H54 (cell line): ENCODE measurements at regions not wholly inside any gene's neighbourhood (a gene's known extent, or its start where the extent isn't known, plus 50 kb on each side); places are given as distances from the start of the nearest gene placed in this dataset.

ENCODE experiments used
- DNase-seq: peaks from one replicate; pipeline ENCODE4 v3.0.0; 2011; ENCODE audit warnings: low spot score, mixed read lengths; ENCODE audit not compliant: insufficient read length
- FAIRE-seq: peaks from 3 replicates; lab custom pipeline; 2011; peaks lifted over from hg19 to GRCh38; lab: Jason Lieb, UNC
- POLR2A ChIP-seq: IDR thresholded peaks from 2 replicates; pipeline ENCODE4 v1.6.1; 2011; ENCODE audit warnings: low read depth, mild to moderate bottlenecking, low read length

GRCh38 chr4:142940425-142941330, 94.6 kb upstream of the INPP4B start:
- TF ChIP-seq POLR2A = no peak
- DNase-seq (no peak), FAIRE-seq (no peak)

- DNase-seq (no peak), FAIRE-seq (no peak)
- no peak for TF ChIP-seq POLR2A
Measured at GRCh38 chr4:142944565-142944964, 98.5 kb upstream of the INPP4B start.

GRCh38 chr4:142952821-142953580, 106.9 kb upstream of the INPP4B start:
- no peak for TF ChIP-seq POLR2A

GRCh38 chr4:142954415-142954814, 108.3 kb upstream of the INPP4B start:
- no peak for FAIRE-seq
- no peak for TF ChIP-seq POLR2A
- no peak for DNase-seq

More at GRCh38 chr4:142952821-142953580, 106.9 kb upstream of the INPP4B start:
- no peak for FAIRE-seq
- no peak for DNase-seq

GRCh38 chr4:142955501-142955900, 109.4 kb upstream of the INPP4B start:
- FAIRE-seq (no peak), DNase-seq (no peak)
- TF ChIP-seq POLR2A = no peak

- no peak for TF ChIP-seq POLR2A
- FAIRE-seq = no peak
Measured at GRCh38 chr4:142959173-142959572, 113.1 kb upstream of the INPP4B start.

GRCh38 chr4:142960126-142960525, 114.0 kb upstream of the INPP4B start:
- no peak for DNase-seq
- FAIRE-seq = no peak
- TF ChIP-seq POLR2A = no peak

More at GRCh38 chr4:142959173-142959572, 113.1 kb upstream of the INPP4B start:
- no peak for DNase-seq

- no peak for FAIRE-seq
- no peak for TF ChIP-seq POLR2A
- DNase-seq = no peak
Measured at GRCh38 chr4:142960867-142961644, 115.0 kb upstream of the INPP4B start.

GRCh38 chr4:142961866-142962265, 115.8 kb upstream of the INPP4B start:
- no peak for FAIRE-seq
- TF ChIP-seq POLR2A = no peak

GRCh38 chr4:142974328-142974727, 128.2 kb upstream of the INPP4B start:
- no peak for FAIRE-seq
- no peak for TF ChIP-seq POLR2A
- DNase-seq = no peak

More at GRCh38 chr4:142961866-142962265, 115.8 kb upstream of the INPP4B start:
- DNase-seq = no peak

- FAIRE-seq = no peak
- no peak for TF ChIP-seq POLR2A
- no peak for DNase-seq
Measured at GRCh38 chr4:142975618-142976017, 129.5 kb upstream of the INPP4B start.

GRCh38 chr4:142976482-142976881, 130.4 kb upstream of the INPP4B start:
- FAIRE-seq (no peak), DNase-seq (no peak)
- TF ChIP-seq POLR2A = no peak

- no peak for TF ChIP-seq POLR2A
- DNase-seq (no peak), FAIRE-seq (no peak)
Measured at GRCh38 chr4:142977182-142977581, 131.1 kb upstream of the INPP4B start.

GRCh38 chr4:142983065-142983464, 137.0 kb upstream of the INPP4B start:
- no peak for DNase-seq
- no peak for FAIRE-seq
- TF ChIP-seq POLR2A = no peak
